Stimulated activated effector memory CD8-positive, alpha-beta T cell treated with anti-CD3 and anti-CD28 coated beads, Interleukin-12 subunit alpha, Interleukin-12 subunit beta, amount 100 ng/mL, for 72 hours (primary cell): ENCODE measurements at regions not wholly inside any gene's neighbourhood (a gene's known extent, or its start where the extent isn't known, plus 50 kb on each side); places are given as distances from the start of the nearest gene placed in this dataset.
"Not testable (repeated sequence)": the region's sequence is repeated elsewhere in the genome, so short reads cannot be mapped to it uniquely, and the experiment has no call there.

Experiments used
- ATAC-seq: fragments of 150-1000 bp; cut with Tn5 transposase; 2 replicates; pipeline ENCODE4 v1.10.0; 2021
- DNase-seq, 2 donors: peaks; one replicate each; pipeline ENCODE4 v3.0.0; 2021 to 2022; ENCODE audit warnings: low spot score in 2 of 2
- H3K27ac Mint-ChIP-seq: one replicate; pipeline ENCODE4 v1.8.0; 2022; ENCODE audit warnings: mild to moderate bottlenecking, mixed read lengths
- H3K36me3 Mint-ChIP-seq: one replicate; pipeline ENCODE4 v1.8.0; 2022; ENCODE audit warnings: mild to moderate bottlenecking, mixed read lengths
- H3K4me1 Mint-ChIP-seq: one replicate; pipeline ENCODE4 v1.8.0; 2022; ENCODE audit warnings: mixed read lengths
- H3K4me3 Mint-ChIP-seq: one replicate; pipeline ENCODE4 v1.8.0; 2022; ENCODE audit warnings: mild to moderate bottlenecking, mixed read lengths
- H3K9me3 Mint-ChIP-seq: one replicate; pipeline ENCODE4 v1.8.0; 2022; ENCODE audit warnings: mixed read lengths

GRCh38 chr3:115284980-115285379 is 137.9 kb upstream of the ZBTB20 start:
- Mint-ChIP-seq H3K4me1 (peaks cover 7% of the 10 kb centered on the region), H3K4me3 (no peak overlapping the region), H3K36me3 (no peaks in the 10 kb centered on the region), H3K9me3 (no peaks in the 10 kb centered on the region), H3K27ac (no peak overlapping the region)
- DNase-seq = no peak
- ATAC-seq = no peak

DNA sequence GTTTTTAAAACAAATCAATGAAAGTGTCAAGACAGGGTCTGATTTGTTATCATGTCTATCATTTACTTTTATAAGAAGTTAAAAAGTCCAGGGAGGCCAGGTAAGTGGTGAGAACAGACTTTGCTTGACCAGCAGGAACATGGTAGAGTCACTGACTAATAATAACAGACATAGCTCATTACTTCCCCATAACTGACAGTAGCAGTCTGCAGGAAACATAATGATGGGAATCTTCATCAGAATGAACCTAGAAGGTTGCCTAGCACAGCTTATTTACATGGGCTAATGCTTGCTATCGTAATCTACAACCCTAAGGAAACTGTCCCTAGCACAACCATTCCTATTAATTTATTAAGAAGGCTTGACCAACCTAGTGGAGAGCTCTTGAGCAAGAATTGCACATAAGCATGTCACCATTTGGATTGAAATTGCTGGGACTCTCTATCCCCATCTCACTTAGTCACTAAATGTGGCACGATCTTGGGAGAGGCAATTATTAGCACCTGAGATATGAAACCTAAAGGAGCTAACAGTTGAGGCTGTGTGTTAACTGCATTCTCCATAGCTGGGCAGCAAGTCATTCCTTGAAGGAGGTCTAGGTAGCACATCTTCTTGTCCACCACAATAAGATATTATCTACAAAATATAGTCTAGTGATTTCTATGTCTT is 139.6 kb upstream of the ZBTB20 start:
- no peaks in the 10 kb centered on the region for H3K9me3 Mint-ChIP-seq
- DNase-seq = no peak
- no peak overlapping the region for H3K27ac Mint-ChIP-seq
- no peak overlapping the region for H3K4me3 Mint-ChIP-seq
- no peaks in the 10 kb centered on the region for H3K36me3 Mint-ChIP-seq
- H3K4me1 Mint-ChIP-seq = no peaks in the 10 kb centered on the region
- no peak for ATAC-seq

DNA sequence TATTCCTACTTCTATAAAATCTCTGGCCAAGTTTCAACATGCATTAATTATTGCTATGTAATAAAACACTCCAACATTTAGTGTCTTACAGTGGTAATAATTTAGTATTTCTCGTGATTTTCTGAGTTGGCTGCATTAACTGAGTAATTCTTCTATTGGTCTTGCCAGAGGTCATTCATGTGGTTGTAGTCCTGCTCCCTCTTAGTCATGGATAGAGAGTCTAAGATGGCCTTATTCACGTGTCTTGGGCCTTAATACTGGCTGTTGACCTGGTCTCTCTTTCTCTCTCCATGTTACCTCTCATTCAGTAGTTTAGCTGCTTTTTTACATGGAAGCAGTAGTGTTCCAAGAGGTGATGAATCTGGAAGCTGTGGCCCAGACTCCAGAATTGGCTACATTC is 140.1 kb upstream of the ZBTB20 start:
- no peaks in the 10 kb centered on the region for H3K9me3 Mint-ChIP-seq
- ATAC-seq (no peak), DNase-seq (no peak)
- H3K4me1 Mint-ChIP-seq = no peaks in the 10 kb centered on the region
- H3K36me3 Mint-ChIP-seq = no peaks in the 10 kb centered on the region
- no peak overlapping the region for H3K27ac Mint-ChIP-seq
- no peak overlapping the region for H3K4me3 Mint-ChIP-seq

DNA sequence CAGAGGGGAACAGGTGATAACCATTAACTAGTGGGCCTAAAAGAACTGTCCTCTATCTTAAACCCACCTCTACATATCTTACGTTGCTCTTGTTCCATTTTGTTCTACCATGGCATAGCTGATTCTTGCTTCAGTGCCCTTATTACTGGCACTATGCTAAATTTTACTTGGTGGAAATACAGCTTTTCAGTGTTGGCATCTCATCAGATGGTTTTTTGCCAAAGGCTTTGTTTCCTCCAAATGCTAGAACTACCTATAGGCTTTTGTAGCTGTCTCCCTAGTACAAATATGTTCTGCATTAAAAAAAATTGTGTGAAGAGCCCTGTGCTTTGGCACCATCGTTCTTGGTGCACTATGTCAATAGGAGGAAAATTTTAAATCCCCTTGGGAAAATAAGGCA is 145.0 kb upstream of the ZBTB20 start:
- no peak for DNase-seq
- Mint-ChIP-seq H3K27ac (no peak overlapping the region), H3K4me1 (no peaks in the 10 kb centered on the region), H3K36me3 (no peaks in the 10 kb centered on the region), H3K4me3 (no peak overlapping the region), H3K9me3 (no peaks in the 10 kb centered on the region)
- no peak for ATAC-seq

GRCh38 chr3:115292677-115293165 is 145.6 kb upstream of the ZBTB20 start:
- no peaks in the 10 kb centered on the region for H3K9me3 Mint-ChIP-seq
- ATAC-seq (no peak), DNase-seq (no peak)
- H3K36me3 Mint-ChIP-seq = no peaks in the 10 kb centered on the region
- no peak overlapping the region for H3K4me3 Mint-ChIP-seq
- no peak overlapping the region for H3K27ac Mint-ChIP-seq
- H3K4me1 Mint-ChIP-seq = no peaks in the 10 kb centered on the region

DNA sequence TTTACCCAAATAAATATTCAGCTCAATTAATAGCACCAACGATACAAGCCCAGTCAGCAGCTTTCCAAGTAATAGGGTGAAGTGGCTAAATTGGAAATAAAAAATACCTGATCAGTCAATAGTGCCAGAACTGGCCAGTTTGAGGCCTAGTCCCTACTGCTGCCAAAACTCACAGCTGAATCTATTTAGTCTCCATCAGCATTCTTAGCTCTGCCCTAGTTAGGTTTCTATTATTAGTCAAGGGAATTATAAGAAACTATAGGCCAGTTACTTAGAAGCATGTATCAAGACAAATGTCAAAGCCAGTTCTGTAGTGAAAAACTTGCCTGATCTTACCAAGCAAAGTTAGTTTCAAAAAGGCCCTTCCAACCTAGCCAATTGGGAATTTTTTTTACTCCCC is 146.2 kb upstream of the ZBTB20 start:
- Mint-ChIP-seq H3K36me3 (no peaks in the 10 kb centered on the region), H3K4me1 (no peaks in the 10 kb centered on the region), H3K27ac (no peak overlapping the region), H3K4me3 (no peak overlapping the region), H3K9me3 (no peaks in the 10 kb centered on the region)
- ATAC-seq (no peak), DNase-seq (no peak)

GRCh38 chr3:115301364-115301860 is 154.3 kb upstream of the ZBTB20 start:
- no peak for ATAC-seq

GRCh38 chr3:115317953-115318352 is 170.9 kb upstream of the ZBTB20 start:
- H3K4me3 Mint-ChIP-seq, H3K36me3 Mint-ChIP-seq, DNase-seq, H3K4me1 Mint-ChIP-seq, H3K27ac Mint-ChIP-seq, H3K9me3 Mint-ChIP-seq, ATAC-seq: not testable (repeated sequence)

More at GRCh38 chr3:115301364-115301860, 154.3 kb upstream of the ZBTB20 start:
- Mint-ChIP-seq H3K4me1 (no peaks in the 10 kb centered on the region), H3K9me3 (peaks cover 3% of the 10 kb centered on the region), H3K27ac (no peak overlapping the region), H3K36me3 (no peaks in the 10 kb centered on the region), H3K4me3 (no peak overlapping the region)
- no peak for DNase-seq

- ATAC-seq = peak; percentile 19
- Mint-ChIP-seq H3K36me3 (no peaks in the 10 kb centered on the region), H3K4me1 (no peaks in the 10 kb centered on the region), H3K27ac (no peak overlapping the region), H3K4me3 (no peak overlapping the region), H3K9me3 (peaks cover 9% of the 10 kb centered on the region)
- DNase-seq = no peak
Measured at GRCh38 chr3:115321400-115321805, 174.3 kb upstream of the ZBTB20 start.

DNA sequence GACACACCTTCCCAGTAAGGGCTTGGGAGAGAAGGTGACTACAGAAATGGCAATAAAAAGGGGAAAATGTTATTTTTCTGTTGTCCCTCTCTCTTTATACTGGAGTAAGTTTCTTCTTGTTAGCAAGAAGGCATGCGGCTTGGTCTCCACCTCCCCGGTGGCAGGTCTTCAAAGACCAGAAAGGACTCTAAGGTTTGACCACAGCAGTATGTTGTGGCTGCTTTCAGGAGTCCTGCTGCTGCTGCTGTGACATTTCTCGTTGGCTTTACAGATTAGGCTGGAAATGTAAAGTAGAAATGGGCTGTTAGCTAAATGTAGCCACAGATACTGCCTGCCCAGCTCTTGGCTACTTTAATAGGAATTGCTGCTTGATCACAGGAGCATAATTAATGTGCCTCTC is 175.8 kb upstream of the ZBTB20 start:
- Mint-ChIP-seq H3K27ac (no peak overlapping the region), H3K4me3 (no peak overlapping the region), H3K4me1 (no peaks in the 10 kb centered on the region), H3K36me3 (no peaks in the 10 kb centered on the region), H3K9me3 (peaks cover 7% of the 10 kb centered on the region)
- ATAC-seq (no peak), DNase-seq (no peak)

DNA sequence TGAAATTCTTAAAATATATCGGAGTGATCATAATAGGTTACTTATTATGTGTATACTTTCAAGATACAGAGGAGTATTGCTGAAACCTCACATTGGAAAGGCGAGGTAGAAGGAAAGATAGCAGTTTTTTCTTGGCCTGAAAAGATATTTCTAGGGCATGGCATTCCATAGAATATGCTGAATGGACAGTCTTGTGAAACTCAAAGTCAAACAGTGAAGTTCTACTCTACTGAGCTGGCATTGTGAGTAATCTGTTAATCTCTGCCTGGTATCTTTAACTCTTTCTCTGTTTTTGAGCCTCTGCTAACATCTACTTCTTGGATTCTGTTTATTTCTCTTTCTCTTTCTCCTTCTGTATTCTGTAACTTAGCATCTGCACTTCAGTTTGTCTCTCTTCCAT is 176.3 kb upstream of the ZBTB20 start:
- H3K36me3 Mint-ChIP-seq = no peaks in the 10 kb centered on the region
- DNase-seq (no peak), ATAC-seq (no peak)
- H3K27ac Mint-ChIP-seq = no peak overlapping the region
- H3K9me3 Mint-ChIP-seq = peaks cover 7% of the 10 kb centered on the region
- H3K4me3 Mint-ChIP-seq = no peak overlapping the region
- no peaks in the 10 kb centered on the region for H3K4me1 Mint-ChIP-seq

- Mint-ChIP-seq H3K4me1 (no peaks in the 10 kb centered on the region), H3K27ac (no peak overlapping the region), H3K9me3 (peaks cover 7% of the 10 kb centered on the region), H3K36me3 (no peaks in the 10 kb centered on the region), H3K4me3 (no peak overlapping the region)
- DNase-seq (no peak), ATAC-seq (no peak)
Measured at GRCh38 chr3:115324056-115324455, 177.0 kb upstream of the ZBTB20 start.

DNA sequence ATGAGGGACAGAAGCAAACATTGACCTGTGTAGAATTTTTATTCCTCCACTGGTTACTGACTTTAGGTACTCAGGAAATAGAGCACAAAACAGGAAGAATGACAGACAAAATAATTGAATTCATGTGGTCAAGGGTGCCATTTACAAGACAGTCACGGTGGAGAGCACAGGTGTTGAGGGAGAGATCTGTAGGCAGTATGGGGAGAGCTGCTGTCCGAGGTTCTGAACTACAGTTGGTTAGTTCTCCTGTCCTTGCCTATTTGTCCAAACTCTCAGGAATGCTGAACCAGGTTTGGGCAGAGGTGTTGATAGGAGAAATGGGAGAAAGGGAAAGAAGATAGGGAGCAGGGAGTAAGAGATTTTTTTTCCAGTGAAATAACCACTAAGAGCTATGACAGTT is 178.5 kb upstream of the ZBTB20 start:
- Mint-ChIP-seq H3K4me1 (no peaks in the 10 kb centered on the region), H3K9me3 (peaks cover 7% of the 10 kb centered on the region), H3K36me3 (no peaks in the 10 kb centered on the region), H3K27ac (no peak overlapping the region), H3K4me3 (no peak overlapping the region)
- ATAC-seq (no peak), DNase-seq (no peak)

DNA sequence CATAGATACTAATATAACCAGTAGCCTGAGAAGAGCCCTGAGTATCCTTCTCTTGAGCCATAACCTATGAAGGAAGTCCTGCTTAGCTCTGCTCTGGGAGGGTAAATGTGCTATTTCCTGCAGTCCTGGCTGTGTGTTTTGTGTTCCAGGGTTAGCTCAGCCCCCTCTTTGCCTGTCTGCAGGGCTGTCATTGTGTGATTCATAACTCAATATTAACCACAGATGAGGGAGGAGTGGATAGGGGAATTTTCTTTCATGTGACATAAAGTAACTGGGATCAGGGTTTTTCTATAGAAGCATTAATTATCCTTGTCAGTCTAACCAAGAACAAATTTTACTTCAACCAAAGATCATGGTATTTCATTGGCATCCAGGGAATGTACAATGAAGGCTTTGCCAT is 183.3 kb upstream of the ZBTB20 start:
- Mint-ChIP-seq H3K27ac (no peak overlapping the region), H3K4me3 (no peak overlapping the region), H3K9me3 (peaks cover 3% of the 10 kb centered on the region), H3K36me3 (no peaks in the 10 kb centered on the region), H3K4me1 (no peaks in the 10 kb centered on the region)
- DNase-seq (no peak), ATAC-seq (no peak)

DNA sequence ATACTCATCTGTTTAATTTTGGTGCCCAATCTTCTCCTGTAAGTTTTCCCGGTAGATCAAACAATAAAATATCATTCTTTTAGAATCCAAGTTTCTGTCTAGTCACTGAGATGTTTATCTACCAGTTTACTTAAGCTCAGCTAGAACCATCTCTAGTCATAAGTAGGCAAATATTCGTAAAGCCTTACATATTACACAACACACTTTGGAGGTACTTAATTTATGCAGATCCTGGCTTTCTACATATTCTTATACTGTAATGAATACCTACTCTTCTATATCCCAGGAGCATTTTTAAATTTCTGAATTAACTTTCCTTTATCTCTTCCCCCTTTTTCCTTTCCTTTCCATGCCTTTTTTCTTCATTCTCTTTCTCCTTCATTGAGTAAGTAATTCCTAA is 185.9 kb upstream of the ZBTB20 start:
- Mint-ChIP-seq H3K4me3 (no peak overlapping the region), H3K27ac (no peak overlapping the region), H3K9me3 (no peaks in the 10 kb centered on the region), H3K4me1 (no peaks in the 10 kb centered on the region), H3K36me3 (no peaks in the 10 kb centered on the region)
- ATAC-seq (no peak), DNase-seq (no peak)

DNA sequence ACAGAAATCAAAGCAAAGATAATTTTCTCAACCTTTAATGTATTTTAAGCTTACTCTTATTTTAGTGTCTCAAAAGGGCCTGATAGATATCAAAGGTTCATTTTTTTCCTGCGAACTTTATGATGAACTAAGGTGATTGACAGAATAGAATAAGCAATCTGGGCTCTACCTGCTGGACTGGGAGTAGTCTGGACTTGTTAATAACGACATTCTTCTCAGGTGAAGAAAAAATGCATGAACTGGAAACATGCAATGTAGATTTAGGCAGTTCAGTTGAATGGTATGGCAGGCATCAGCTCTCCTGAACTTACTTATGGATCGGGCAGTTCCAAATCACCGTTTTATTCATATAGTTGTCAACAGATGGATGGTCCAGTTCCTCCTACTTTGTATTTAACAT is 189.7 kb upstream of the ZBTB20 start:
- ATAC-seq (no peak), DNase-seq (no peak)
- Mint-ChIP-seq H3K4me1 (no peaks in the 10 kb centered on the region), H3K27ac (no peak overlapping the region), H3K36me3 (no peaks in the 10 kb centered on the region), H3K4me3 (no peak overlapping the region), H3K9me3 (no peaks in the 10 kb centered on the region)

GRCh38 chr3:115340586-115340985 is 193.5 kb upstream of the ZBTB20 start:
- no peak for ATAC-seq
- no peaks in the 10 kb centered on the region for H3K36me3 Mint-ChIP-seq
- no peak overlapping the region for H3K27ac Mint-ChIP-seq
- no peak overlapping the region for H3K4me3 Mint-ChIP-seq
- no peaks in the 10 kb centered on the region for H3K4me1 Mint-ChIP-seq
- no peak for DNase-seq
- no peaks in the 10 kb centered on the region for H3K9me3 Mint-ChIP-seq
